22Rv1 (cell line): ENCODE measurements at regions not wholly inside any gene's neighbourhood (a gene's known extent, or its start where the extent isn't known, plus 50 kb on each side); places are given as distances from the start of the nearest gene placed in this dataset.

Experiments used
- H3K27ac ChIP-seq: fragments of 450-650 bp; 2 replicates; pipeline ENCODE4 v1.5.1; 2017
- ZFX ChIP-seq: fragments of 450-650 bp; IDR thresholded peaks from 2 replicates; pipeline ENCODE4 v1.6.1; 2017; ENCODE audit warnings: antibody characterized with exemption, borderline replicate concordance
- TF ChIP-seq, protein P1 (sequence below): fragments of 450-650 bp; IDR thresholded peaks from 2 replicates; pipeline ENCODE4 v1.5.1; 2017; ENCODE audit warnings: mild to moderate bottlenecking

DNA sequence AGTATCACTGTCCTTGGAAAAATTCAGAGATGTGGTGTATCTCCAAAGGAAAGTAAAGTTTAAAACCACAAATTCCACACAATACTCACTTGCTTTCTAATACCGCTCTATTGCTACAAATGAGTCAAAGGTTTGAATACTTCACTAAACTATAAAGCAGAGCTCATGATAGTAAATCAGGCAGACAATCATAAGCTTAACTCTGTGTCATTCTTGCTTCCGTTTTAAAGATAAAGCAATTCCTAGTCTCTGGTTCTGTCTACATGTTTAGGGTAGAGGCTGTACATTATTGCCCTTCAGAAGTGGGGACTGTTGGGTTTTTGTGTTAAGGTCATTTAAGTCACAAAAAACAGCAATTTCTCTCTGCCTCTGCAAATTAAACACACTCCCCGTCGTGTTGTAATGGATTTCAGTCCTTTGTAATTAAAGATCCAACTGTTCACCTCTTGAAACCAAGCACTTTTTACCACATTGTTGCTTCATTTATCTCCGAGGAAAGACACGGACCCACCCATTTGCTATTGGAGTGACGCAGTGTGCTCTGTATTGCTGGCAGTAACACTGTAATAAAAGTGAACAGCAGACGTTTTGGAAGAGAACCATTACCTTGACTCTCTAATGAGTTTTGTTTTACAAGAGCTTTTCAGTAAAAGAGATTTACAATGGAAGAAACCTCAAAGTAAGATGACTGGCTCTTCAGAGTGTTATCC, 83.1 kb upstream of the CNTNAP4 start:
- TF ChIP-seq, protein P1, sequence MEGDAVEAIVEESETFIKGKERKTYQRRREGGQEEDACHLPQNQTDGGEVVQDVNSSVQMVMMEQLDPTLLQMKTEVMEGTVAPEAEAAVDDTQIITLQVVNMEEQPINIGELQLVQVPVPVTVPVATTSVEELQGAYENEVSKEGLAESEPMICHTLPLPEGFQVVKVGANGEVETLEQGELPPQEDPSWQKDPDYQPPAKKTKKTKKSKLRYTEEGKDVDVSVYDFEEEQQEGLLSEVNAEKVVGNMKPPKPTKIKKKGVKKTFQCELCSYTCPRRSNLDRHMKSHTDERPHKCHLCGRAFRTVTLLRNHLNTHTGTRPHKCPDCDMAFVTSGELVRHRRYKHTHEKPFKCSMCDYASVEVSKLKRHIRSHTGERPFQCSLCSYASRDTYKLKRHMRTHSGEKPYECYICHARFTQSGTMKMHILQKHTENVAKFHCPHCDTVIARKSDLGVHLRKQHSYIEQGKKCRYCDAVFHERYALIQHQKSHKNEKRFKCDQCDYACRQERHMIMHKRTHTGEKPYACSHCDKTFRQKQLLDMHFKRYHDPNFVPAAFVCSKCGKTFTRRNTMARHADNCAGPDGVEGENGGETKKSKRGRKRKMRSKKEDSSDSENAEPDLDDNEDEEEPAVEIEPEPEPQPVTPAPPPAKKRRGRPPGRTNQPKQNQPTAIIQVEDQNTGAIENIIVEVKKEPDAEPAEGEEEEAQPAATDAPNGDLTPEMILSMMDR = no peak
- no peak for TF ChIP-seq ZFX
- H3K27ac ChIP-seq = no peak overlapping the region

DNA sequence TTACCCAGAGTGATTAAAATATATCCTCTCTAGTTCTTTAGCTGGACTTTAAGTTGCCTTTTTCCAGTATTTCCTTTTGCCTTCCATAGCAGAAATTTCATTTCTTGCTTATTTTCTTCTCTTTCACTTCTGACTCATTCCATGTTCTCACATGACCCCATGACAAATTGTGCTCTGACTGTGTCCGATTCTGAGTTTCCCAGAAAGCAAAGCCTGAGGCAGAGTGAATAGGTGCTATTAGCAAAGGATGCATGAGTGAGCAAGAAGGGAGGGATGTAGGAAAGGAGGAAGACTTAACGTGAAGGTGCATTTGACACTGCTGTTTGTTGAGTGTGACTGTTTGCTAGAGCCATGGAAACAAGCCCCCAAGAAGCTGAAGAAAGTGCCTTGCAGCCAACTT, 82.6 kb upstream of the CNTNAP4 start:
- H3K27ac ChIP-seq = no peak overlapping the region
- TF ChIP-seq ZFX = no peak
- TF ChIP-seq, protein P1 = no peak

DNA sequence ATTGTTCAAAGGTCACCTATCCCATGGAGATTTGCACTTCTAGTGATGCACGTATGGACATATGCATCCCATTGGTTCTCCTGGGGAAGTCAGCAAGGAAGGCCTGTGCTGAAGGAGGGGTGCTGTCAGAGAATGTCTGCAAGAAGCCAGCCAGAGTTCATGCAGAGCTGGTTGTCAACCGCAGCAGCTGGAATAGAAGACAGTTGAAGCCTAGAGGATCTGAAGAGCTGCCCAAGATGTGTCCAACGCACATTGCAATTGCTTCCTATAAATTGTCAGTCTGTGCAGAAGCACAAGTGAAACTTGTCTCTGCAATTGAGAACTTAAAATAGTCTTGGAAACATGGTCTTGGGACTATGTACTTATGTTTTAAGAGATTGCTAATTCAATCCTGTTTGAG, 82.1 kb upstream of the CNTNAP4 start:
- no peak overlapping the region for H3K27ac ChIP-seq
- TF ChIP-seq ZFX = no peak
- TF ChIP-seq, protein P1 = no peak

DNA sequence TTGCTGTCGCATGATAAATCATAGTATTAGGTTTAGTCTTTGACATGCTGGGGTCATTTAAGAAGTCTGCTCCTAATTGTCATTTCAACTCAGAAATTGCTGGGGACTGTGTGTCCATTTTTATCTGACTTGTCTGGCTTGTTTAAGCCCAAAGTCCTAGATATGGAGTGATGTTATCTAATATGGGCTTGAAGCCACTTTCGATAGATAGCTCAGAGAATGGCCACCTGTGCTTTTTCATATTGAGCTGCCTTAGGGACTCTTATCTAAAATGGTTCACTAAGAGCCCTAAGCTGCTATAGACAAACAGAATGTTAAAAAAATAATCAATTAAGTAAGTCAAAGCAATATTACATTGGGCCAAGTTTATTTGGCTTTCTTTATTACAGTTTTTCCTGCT, 81.6 kb upstream of the CNTNAP4 start:
- H3K27ac ChIP-seq = no peak overlapping the region
- TF ChIP-seq, protein P1 = no peak
- no peak for TF ChIP-seq ZFX

DNA sequence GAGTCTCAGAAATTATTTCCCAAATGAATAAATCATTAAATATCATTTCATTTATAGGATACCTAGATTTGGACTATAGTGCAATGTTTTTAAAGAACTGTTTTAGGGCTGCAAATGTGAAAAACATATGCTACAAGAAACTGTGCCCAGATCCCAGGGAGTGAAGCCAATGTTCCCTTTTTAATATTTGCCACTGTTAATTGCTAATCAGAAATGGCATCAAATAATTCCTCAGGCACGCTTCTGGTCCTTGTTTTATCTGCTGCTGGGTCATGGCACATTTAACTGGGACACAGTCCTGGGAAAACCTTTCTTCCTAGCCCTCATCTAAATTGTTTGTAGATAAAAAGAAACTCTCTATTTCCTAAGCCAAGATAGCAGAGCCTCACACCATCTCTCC, 79.3 kb upstream of the CNTNAP4 start:
- no peak for TF ChIP-seq ZFX
- TF ChIP-seq, protein P1 = no peak
- H3K27ac ChIP-seq = no peak overlapping the region

DNA sequence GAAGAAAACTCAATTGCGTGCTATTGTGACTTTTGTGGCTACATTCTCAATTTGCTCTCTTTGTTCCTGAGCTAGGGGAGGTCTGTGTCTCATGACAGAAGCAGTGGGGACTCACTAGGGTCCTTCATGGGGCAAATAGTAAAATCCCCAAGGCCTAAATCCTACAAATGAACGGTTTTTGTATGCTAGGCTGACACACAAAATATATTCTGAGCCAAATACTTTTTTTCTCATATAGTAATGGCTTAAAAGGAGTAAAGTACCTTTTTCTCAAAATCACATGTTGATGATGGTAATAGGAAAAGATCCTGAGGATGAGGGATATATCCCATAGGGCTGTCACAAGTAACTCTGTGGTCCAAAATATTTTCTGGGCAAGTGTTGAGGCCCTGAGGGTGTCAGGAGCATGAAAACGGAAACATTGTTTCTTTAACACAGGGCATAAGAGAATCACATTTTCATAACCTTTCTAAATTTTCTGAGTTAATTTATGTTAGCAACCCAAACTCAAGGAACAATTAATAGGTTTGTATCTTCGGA, 77.5 kb upstream of the CNTNAP4 start:
- no peak overlapping the region for H3K27ac ChIP-seq
- TF ChIP-seq ZFX = no peak
- TF ChIP-seq, protein P1 = no peak

DNA sequence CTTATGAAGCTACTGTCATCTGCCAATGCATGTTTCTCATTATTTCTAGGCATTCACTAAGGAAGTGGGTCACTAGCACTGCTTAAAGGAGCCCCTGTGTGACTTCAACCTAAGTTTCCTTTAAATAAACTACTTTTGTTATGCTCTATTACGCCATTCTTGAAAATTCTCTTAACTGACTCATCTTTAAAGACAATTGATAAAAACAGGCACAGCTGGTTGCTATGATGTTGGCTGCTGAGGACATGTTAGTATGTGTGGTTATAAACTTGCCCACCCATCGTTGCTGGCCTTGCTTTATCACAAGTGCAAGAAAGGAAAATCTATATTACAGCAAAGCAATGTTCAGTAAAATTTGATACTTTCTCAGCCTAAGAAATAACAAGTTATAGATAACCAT, 75.8 kb upstream of the CNTNAP4 start:
- no peak overlapping the region for H3K27ac ChIP-seq
- TF ChIP-seq, protein P1 = no peak
- no peak for TF ChIP-seq ZFX
